ENCODE measurements at regions not wholly inside any gene's neighbourhood (a gene's known extent, or its start where the extent isn't known, plus 50 kb on each side); places are given as distances from the start of the nearest gene placed in this dataset.

- no peak for DNase-seq
These were observed 977.9 kb downstream of the BRINP3 start for GRCh38 chr1:189499736-189500135.

GRCh38 chr1:189500778-189501177 is 976.9 kb downstream of the BRINP3 start:
- no peak for DNase-seq

- no peak for DNase-seq
These were observed 966.8 kb downstream of the BRINP3 start for GRCh38 chr1:189510827-189511226.

GRCh38 chr1:189513091-189513490 is 964.6 kb downstream of the BRINP3 start:
- no peak for DNase-seq

- no peak for DNase-seq
These were observed 955.2 kb downstream of the BRINP3 start for GRCh38 chr1:189522441-189522840.

GRCh38 chr1:189524501-189524900 is 953.2 kb downstream of the BRINP3 start:
- no peak for DNase-seq

GRCh38 chr1:189530162-189530561 is 947.5 kb downstream of the BRINP3 start:
- no peak for DNase-seq

GRCh38 chr1:189538271-189538670 is 939.4 kb downstream of the BRINP3 start:
- no peak for DNase-seq

- DNase-seq, result no peak
These were observed 927.2 kb downstream of the BRINP3 start for GRCh38 chr1:189550498-189550897.

GRCh38 chr1:189563784-189564183 is 913.9 kb downstream of the BRINP3 start:
- no peak for DNase-seq

- no peak for DNase-seq
These were observed 909.8 kb downstream of the BRINP3 start for GRCh38 chr1:189567890-189568289.

- DNase-seq, result no peak
These were observed 881.5 kb downstream of the BRINP3 start for GRCh38 chr1:189596197-189596596.

GRCh38 chr1:189597083-189597482 is 880.6 kb downstream of the BRINP3 start:
- DNase-seq, result no peak

- DNase-seq, result no peak
These were observed 872.4 kb downstream of the BRINP3 start for GRCh38 chr1:189605226-189605625.

- DNase-seq, result no peak
These were observed 871.6 kb downstream of the BRINP3 start for GRCh38 chr1:189606047-189606446.

- no peak for DNase-seq
These were observed 870.7 kb downstream of the BRINP3 start for GRCh38 chr1:189606795-189607476.

GRCh38 chr1:189607477-189608096 is 870.1 kb downstream of the BRINP3 start:
- DNase-seq, result no peak

GRCh38 chr1:189609167-189609566 is 868.5 kb downstream of the BRINP3 start:
- DNase-seq, result no peak

- DNase-seq, result no peak
These were observed 860.8 kb downstream of the BRINP3 start for GRCh38 chr1:189616893-189617292.

- no peak for DNase-seq
These were observed 857.9 kb downstream of the BRINP3 start for GRCh38 chr1:189619682-189620332.

- DNase-seq, result no peak
These were observed 857.2 kb downstream of the BRINP3 start for GRCh38 chr1:189620471-189620870.

- DNase-seq, result no peak
These were observed 854.3 kb downstream of the BRINP3 start for GRCh38 chr1:189623336-189623735.

GRCh38 chr1:189627427-189627826 is 850.2 kb downstream of the BRINP3 start:
- no peak for DNase-seq

- no peak for DNase-seq
These were observed 848.8 kb downstream of the BRINP3 start for GRCh38 chr1:189628857-189629256.

All from stimulated activated CD4-positive, alpha-beta T cell treated with anti-CD3 and anti-CD28 coated beads, Interleukin-15, amount 100 ng/mL, for 24 hours (primary cell).